ENCODE measurements at regions not wholly inside any gene's neighbourhood (a gene's known extent, or its start where the extent isn't known, plus 50 kb on each side); places are given as distances from the start of the nearest gene placed in this dataset.

DNA sequence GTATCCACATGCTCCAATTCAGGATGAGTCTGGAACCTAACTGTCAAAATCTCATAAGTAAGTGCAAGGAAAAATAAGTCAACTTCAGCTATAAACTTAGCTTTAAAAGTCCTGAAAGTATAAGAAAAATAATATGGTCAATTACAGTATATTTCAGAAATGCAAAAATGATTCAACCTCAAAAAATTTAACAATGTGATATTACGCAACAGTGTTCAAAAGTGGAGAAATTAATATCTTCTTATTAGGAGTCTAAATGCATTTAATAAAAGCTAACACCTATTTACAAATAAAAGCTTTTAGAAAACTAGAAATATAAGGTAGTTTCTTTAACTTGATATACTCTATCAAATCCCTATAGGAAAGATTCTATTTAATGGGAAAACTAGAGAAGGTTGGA lies 111.2 kb upstream of the OPRM1 start:
- H3K4me1 Mint-ChIP-seq, result no peaks in the 10 kb centered on the region
- Histone ChIP-seq H4K20me1 (ENCODE audit: control insufficient read depth, insufficient read depth, insufficient read length) (no peaks in the 10 kb centered on the region), H3K27me3 (ENCODE audit: insufficient read depth, low read length) (no peaks in the 10 kb centered on the region), H3K4me1 (ENCODE audit: insufficient read depth, low read length) (no peaks in the 10 kb centered on the region), H4K5ac (ENCODE audit: insufficient read length, low read depth, low read length) (no peak overlapping the region), H3K23me2 (ENCODE audit: insufficient read length, low read depth, low read length, poor library complexity, severe bottlenecking) (no peaks in the 10 kb centered on the region), H3K4ac (ENCODE audit: low read depth, low read length) (no peak overlapping the region), H4K91ac (ENCODE audit: insufficient read length, low read depth, low read length) (no peak overlapping the region), H2BK15ac (ENCODE audit: low read depth, low read length) (no peak overlapping the region), H3K4me2 (ENCODE audit: insufficient read depth, insufficient read length, low read length) (no peak overlapping the region), H3K18ac (ENCODE audit: insufficient read length, low read depth, low read length) (no peak overlapping the region), H2BK5ac (ENCODE audit: insufficient read length, low read length) (no peak overlapping the region), H3K27ac (ENCODE audit: insufficient read length, low read depth, low read length) (no peak overlapping the region), H4K8ac (replicated peaks; ENCODE audit: insufficient read length, low read depth, low read length) (no peak overlapping the region), H2BK20ac (ENCODE audit: low read depth, low read length, poor library complexity, severe bottlenecking) (no peak overlapping the region), H2AK5ac (ENCODE audit: insufficient read length, low read length) (no peak overlapping the region), H2BK120ac (ENCODE audit: low read depth, low read length, poor library complexity, severe bottlenecking) (no peak overlapping the region), H3T11ph (ENCODE audit: low read length) (no peak overlapping the region), H3K79me1 (ENCODE audit: insufficient read depth, low read depth, low read length, poor library complexity, severe bottlenecking) (no peaks in the 10 kb centered on the region), H2AFZ (ENCODE audit: low read length) (no peak overlapping the region), H3K9me3 (ENCODE audit: control insufficient read depth, low read depth, low read length) (no peaks in the 10 kb centered on the region), H3K56ac (ENCODE audit: insufficient read length, low read depth, low read length) (no peak overlapping the region), H3K23ac (ENCODE audit: insufficient read length, low read depth, low read length) (no peak overlapping the region), H3K79me2 (ENCODE audit: insufficient read depth, low read length) (no peaks in the 10 kb centered on the region), H3K9ac (ENCODE audit: extremely low read depth, insufficient read length, low read length) (no peak overlapping the region), H2BK12ac (ENCODE audit: insufficient read length, low read depth, low read length) (no peak overlapping the region), H3K14ac (ENCODE audit: insufficient read depth, low read length) (no peak overlapping the region)
- no peaks in the 10 kb centered on the region for H3K27me3 Mint-ChIP-seq (ENCODE audit: low read depth)
- H3K27ac Mint-ChIP-seq, result no peak overlapping the region
- no CpG with 5 or more reads among the region's 1 CpG for WGBS (ENCODE audit: extremely low coverage, insufficient read length, low lambda C conversion rate)
- TF ChIP-seq, protein P1, sequence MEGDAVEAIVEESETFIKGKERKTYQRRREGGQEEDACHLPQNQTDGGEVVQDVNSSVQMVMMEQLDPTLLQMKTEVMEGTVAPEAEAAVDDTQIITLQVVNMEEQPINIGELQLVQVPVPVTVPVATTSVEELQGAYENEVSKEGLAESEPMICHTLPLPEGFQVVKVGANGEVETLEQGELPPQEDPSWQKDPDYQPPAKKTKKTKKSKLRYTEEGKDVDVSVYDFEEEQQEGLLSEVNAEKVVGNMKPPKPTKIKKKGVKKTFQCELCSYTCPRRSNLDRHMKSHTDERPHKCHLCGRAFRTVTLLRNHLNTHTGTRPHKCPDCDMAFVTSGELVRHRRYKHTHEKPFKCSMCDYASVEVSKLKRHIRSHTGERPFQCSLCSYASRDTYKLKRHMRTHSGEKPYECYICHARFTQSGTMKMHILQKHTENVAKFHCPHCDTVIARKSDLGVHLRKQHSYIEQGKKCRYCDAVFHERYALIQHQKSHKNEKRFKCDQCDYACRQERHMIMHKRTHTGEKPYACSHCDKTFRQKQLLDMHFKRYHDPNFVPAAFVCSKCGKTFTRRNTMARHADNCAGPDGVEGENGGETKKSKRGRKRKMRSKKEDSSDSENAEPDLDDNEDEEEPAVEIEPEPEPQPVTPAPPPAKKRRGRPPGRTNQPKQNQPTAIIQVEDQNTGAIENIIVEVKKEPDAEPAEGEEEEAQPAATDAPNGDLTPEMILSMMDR (conservative IDR thresholded peaks at IDR 0.05), result no peak
- H3K4me3 Mint-ChIP-seq, result no peak overlapping the region
- no peaks in the 10 kb centered on the region for H3K9me3 Mint-ChIP-seq
- no peaks in the 10 kb centered on the region; a peak in 1 of 7 replicates for H3K36me3 Mint-ChIP-seq (ENCODE audit: insufficient read depth in 1 of 3, low read depth in 3 of 3)
- DNase-seq, result no peak
